MM.1S (cell line): ENCODE measurements at regions not wholly inside any gene's neighbourhood (a gene's known extent, or its start where the extent isn't known, plus 50 kb on each side); places are given as distances from the start of the nearest gene placed in this dataset.

ENCODE experiments used
- DNase-seq: peaks from one replicate; pipeline ENCODE4 v3.0.0-alpha.2; 2015
- H2AFZ ChIP-seq: fragments of 300-600 bp; sonication (generic); 2 replicates; pipeline ENCODE4 v1.6.0; 2016; ENCODE audit warnings: antibody characterized with exemption, low read length
- H3F3A ChIP-seq: fragments of 300-600 bp; sonication (generic); 2 replicates; pipeline ENCODE4 v1.6.1; 2016; ENCODE audit warnings: mild to moderate bottlenecking, antibody characterized with exemption, low read length, moderate library complexity, mixed read lengths; ENCODE audit not compliant: insufficient read depth
- H3K27ac ChIP-seq: fragments of 300-600 bp; sonication (generic); 2 replicates; pipeline ENCODE4 v1.5.1; 2016; ENCODE audit warnings: mild to moderate bottlenecking, low read length
- H3K27me3 ChIP-seq: fragments of 300-600 bp; sonication (generic); replicated peaks from 2 replicates; pipeline ENCODE4 v1.6.0; 2016; ENCODE audit warnings: low read length; ENCODE audit not compliant: insufficient read depth
- H3K36me3 ChIP-seq: fragments of 300-600 bp; sonication (generic); replicated peaks from 2 replicates; pipeline ENCODE4 v1.6.1; 2016; ENCODE audit warnings: mild to moderate bottlenecking, low read length, mixed read lengths; ENCODE audit not compliant: insufficient read depth
- H3K4me1 ChIP-seq: fragments of 300-600 bp; sonication (generic); 2 replicates; pipeline ENCODE4 v1.6.1; 2016; ENCODE audit warnings: low read length, mixed read lengths
- H3K4me2 ChIP-seq: fragments of 300-600 bp; sonication (generic); 2 replicates; pipeline ENCODE4 v1.6.0; 2016; ENCODE audit warnings: low read depth, low read length
- H3K4me3 ChIP-seq: fragments of 300-600 bp; sonication (generic); 2 replicates; pipeline ENCODE4 v1.5.1; 2016; ENCODE audit warnings: low read length, mixed read lengths
- H3K79me2 ChIP-seq: fragments of 300-600 bp; sonication (generic); 2 replicates; pipeline ENCODE4 v1.6.1; 2016; ENCODE audit warnings: mixed run types, low read length, mixed read lengths
- H3K9ac ChIP-seq: fragments of 300-600 bp; sonication (generic); 2 replicates; pipeline ENCODE4 v1.6.1; 2016; ENCODE audit warnings: low read length, mixed read lengths
- H3K9me2 ChIP-seq: fragments of 300-600 bp; sonication (generic); replicated peaks from 2 replicates; pipeline ENCODE4 v1.6.1; 2016; ENCODE audit warnings: mild to moderate bottlenecking, low read length, mixed read lengths; ENCODE audit not compliant: insufficient read depth
- H3K9me3 ChIP-seq: fragments of 300-600 bp; sonication (generic); replicated peaks from 2 replicates; pipeline ENCODE4 v1.6.1; 2016; ENCODE audit warnings: mild to moderate bottlenecking, low read length, mixed read lengths; ENCODE audit not compliant: insufficient read depth
- H4K20me1 ChIP-seq: fragments of 300-600 bp; sonication (generic); 2 replicates; pipeline ENCODE4 v1.6.1; 2016; ENCODE audit warnings: mild to moderate bottlenecking, low read length, moderate library complexity, mixed read lengths; ENCODE audit not compliant: insufficient read depth
- EZH2 ChIP-seq: fragments of 300-600 bp; sonication (generic); optimal IDR thresholded peaks from 2 replicates; pipeline ENCODE3; 2017; ENCODE audit warnings: low read depth, mild to moderate bottlenecking, antibody characterized with exemption, low read length, mixed read lengths
- EZH2phosphoT487 ChIP-seq: fragments of 300-600 bp; sonication (generic); IDR thresholded peaks from 2 replicates; pipeline ENCODE4 v1.6.1; 2018; ENCODE audit warnings: antibody characterized with exemption, low read length
- TF ChIP-seq, protein P1 (sequence below): fragments of 300-600 bp; sonication (generic); IDR thresholded peaks from 2 replicates; pipeline ENCODE4 v1.5.1; 2016; ENCODE audit warnings: antibody characterized with exemption, low read length, mixed read lengths

DNA sequence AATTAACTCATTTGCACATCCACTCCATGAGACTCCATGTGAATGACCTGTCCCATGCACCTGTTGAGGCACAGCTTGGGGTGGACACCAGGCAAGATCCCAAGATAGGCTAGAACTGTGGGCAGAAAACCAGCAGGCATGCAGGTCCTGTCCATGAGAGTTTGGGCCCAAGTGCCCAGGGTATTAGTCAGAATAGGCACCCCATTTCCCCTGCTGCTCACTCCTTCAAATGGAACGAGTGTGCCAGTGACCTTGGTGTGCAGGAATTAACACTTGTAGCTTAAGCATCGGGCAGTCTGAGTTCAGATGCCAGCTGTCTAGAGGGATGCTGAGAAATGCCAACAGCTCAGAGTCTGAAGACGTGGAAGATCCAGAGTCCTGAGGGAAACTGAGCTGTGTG, 254.1 kb upstream of the GLI3 start:
- H3K27ac ChIP-seq: no peak overlapping the region
- no peak overlapping the region for H3K4me2 ChIP-seq
- H3K4me1 ChIP-seq: no peaks in the 10 kb centered on the region
- H4K20me1 ChIP-seq: no peaks in the 10 kb centered on the region
- H3F3A ChIP-seq: no peaks in the 10 kb centered on the region
- no peaks in the 10 kb centered on the region for H3K9me3 ChIP-seq
- no peaks in the 10 kb centered on the region for H3K27me3 ChIP-seq
- H3K36me3 ChIP-seq: no peaks in the 10 kb centered on the region
- no peak for DNase-seq
- H3K79me2 ChIP-seq: no peaks in the 10 kb centered on the region
- no peak overlapping the region for H3K9ac ChIP-seq
- H2AFZ ChIP-seq: no peak overlapping the region
- H3K4me3 ChIP-seq: no peak overlapping the region
- no peaks in the 10 kb centered on the region for H3K9me2 ChIP-seq
- TF ChIP-seq EZH2: no peak
- TF ChIP-seq, protein P1, sequence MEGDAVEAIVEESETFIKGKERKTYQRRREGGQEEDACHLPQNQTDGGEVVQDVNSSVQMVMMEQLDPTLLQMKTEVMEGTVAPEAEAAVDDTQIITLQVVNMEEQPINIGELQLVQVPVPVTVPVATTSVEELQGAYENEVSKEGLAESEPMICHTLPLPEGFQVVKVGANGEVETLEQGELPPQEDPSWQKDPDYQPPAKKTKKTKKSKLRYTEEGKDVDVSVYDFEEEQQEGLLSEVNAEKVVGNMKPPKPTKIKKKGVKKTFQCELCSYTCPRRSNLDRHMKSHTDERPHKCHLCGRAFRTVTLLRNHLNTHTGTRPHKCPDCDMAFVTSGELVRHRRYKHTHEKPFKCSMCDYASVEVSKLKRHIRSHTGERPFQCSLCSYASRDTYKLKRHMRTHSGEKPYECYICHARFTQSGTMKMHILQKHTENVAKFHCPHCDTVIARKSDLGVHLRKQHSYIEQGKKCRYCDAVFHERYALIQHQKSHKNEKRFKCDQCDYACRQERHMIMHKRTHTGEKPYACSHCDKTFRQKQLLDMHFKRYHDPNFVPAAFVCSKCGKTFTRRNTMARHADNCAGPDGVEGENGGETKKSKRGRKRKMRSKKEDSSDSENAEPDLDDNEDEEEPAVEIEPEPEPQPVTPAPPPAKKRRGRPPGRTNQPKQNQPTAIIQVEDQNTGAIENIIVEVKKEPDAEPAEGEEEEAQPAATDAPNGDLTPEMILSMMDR: no peak
- no peak for TF ChIP-seq EZH2phosphoT487

DNA sequence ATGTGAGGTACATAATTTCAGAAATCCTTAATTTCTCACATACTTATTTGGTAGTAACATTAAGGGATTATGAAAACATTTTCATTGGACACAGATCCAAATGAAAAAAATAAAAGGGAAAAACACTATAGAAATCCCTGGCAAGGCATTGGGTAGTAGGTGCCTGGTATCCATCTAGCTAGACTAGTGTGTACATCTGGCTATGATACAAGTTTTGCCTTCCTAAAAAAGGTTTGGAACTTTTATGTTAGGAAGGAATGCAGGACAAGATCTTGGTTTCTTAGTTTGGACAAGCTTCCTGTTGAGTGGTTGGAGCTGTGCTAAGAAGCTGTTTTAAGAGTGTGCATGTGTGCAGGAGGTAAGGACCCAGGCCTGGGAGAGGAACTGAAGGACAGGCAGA, 252.3 kb upstream of the GLI3 start:
- no peaks in the 10 kb centered on the region for H3F3A ChIP-seq
- H3K79me2 ChIP-seq: no peaks in the 10 kb centered on the region
- no peaks in the 10 kb centered on the region for H3K9me2 ChIP-seq
- no peak overlapping the region for H3K27ac ChIP-seq
- no peaks in the 10 kb centered on the region for H3K27me3 ChIP-seq
- H3K9me3 ChIP-seq: no peaks in the 10 kb centered on the region
- H3K4me1 ChIP-seq: no peaks in the 10 kb centered on the region
- H3K36me3 ChIP-seq: no peaks in the 10 kb centered on the region
- no peak for DNase-seq
- no peak for TF ChIP-seq EZH2phosphoT487
- TF ChIP-seq EZH2: no peak
- TF ChIP-seq, protein P1: no peak
- H4K20me1 ChIP-seq: no peaks in the 10 kb centered on the region
- no peak overlapping the region for H3K4me3 ChIP-seq
- no peak overlapping the region for H2AFZ ChIP-seq
- H3K4me2 ChIP-seq: no peak overlapping the region
- H3K9ac ChIP-seq: no peak overlapping the region

DNA sequence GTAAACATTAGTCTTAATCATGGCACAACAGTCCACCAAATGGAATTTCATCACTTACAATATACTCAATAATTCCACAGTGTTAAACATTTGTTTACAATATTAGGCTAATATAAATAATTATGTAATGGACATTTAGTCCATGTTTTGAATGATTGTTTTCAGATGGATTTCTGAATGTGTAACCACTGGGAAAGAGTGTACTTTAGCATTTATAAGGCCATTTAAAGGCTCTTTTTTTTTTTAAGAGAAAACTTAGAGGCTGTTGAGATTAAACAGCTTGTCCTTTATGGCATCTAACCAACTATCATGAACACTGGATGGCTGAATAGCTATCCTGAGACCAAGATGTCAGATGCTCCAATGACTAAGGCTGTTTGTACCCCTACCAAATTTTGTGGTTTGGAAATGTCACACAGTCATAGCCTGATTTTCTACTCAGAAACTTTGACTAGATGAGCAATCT, 248.3 kb upstream of the GLI3 start:
- TF ChIP-seq EZH2phosphoT487: no peak
- Histone ChIP-seq H3K4me3 (no peak overlapping the region), H3K36me3 (no peaks in the 10 kb centered on the region), H3K79me2 (no peaks in the 10 kb centered on the region), H3K9me3 (no peaks in the 10 kb centered on the region), H3K27me3 (no peaks in the 10 kb centered on the region), H3K9me2 (no peaks in the 10 kb centered on the region), H4K20me1 (no peaks in the 10 kb centered on the region), H3K4me2 (no peak overlapping the region), H2AFZ (no peak overlapping the region), H3F3A (no peaks in the 10 kb centered on the region), H3K27ac (no peak overlapping the region), H3K9ac (no peak overlapping the region), H3K4me1 (no peaks in the 10 kb centered on the region)
- no peak for DNase-seq

DNA sequence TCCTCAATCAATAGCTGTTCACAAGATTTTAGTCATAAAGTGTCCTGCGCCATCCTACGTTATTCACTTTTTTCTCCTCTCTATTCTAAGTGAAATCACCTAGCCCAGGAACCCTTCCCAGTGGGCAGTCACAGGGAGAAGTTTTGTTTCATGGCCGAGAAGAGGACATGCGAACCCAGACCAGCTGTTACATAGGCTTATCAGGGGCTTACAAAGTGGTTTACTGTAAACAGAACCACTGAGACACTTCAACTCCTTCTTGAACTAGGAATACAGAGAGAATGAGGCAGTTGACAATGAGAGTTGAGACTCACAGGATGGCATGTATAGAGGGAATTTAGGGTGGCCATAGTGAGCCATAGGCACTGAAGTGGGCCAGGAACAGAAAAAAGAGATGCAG, 246.9 kb upstream of the GLI3 start:
- Histone ChIP-seq H3F3A (no peaks in the 10 kb centered on the region), H3K4me3 (no peak overlapping the region), H3K4me1 (no peaks in the 10 kb centered on the region), H3K79me2 (no peaks in the 10 kb centered on the region), H3K4me2 (no peak overlapping the region), H3K27me3 (no peaks in the 10 kb centered on the region), H2AFZ (no peak overlapping the region), H3K36me3 (no peaks in the 10 kb centered on the region), H3K9ac (no peak overlapping the region), H3K27ac (no peak overlapping the region), H3K9me2 (no peaks in the 10 kb centered on the region), H4K20me1 (no peaks in the 10 kb centered on the region), H3K9me3 (no peaks in the 10 kb centered on the region)
- no peak for DNase-seq
- no peak for TF ChIP-seq EZH2
- no peak for TF ChIP-seq EZH2phosphoT487
- TF ChIP-seq, protein P1: no peak
